ENCODE measurements at regions not wholly inside any gene's neighbourhood (a gene's known extent, or its start where the extent isn't known, plus 50 kb on each side); places are given as distances from the start of the nearest gene placed in this dataset.

GRCh38 chr15:39347453-39347852 lies 233.4 kb upstream of the THBS1 start:
- no peak overlapping the region for H3K27ac ChIP-seq (ENCODE audit: low read depth, low read length)
- H3K36me3 ChIP-seq (ENCODE audit: control insufficient read depth, low read length), result no peaks in the 10 kb centered on the region
- no peaks in the 10 kb centered on the region for H3F3A ChIP-seq (ENCODE audit: control insufficient read depth, insufficient read depth)
- H3K79me2 ChIP-seq (ENCODE audit: control insufficient read depth, low read length), result no peaks in the 10 kb centered on the region
- H3K9me3 ChIP-seq (ENCODE audit: control insufficient read depth, insufficient read depth, low read length), result no peaks in the 10 kb centered on the region
- H4K20me1 ChIP-seq (ENCODE audit: control insufficient read depth, insufficient read depth, low read depth, low read length), result no peaks in the 10 kb centered on the region
- no peak overlapping the region for H3K4me2 ChIP-seq (ENCODE audit: low read length)
- no peak overlapping the region for H3K4me3 ChIP-seq (ENCODE audit: low read length)
- H3K27me3 ChIP-seq (ENCODE audit: control insufficient read depth, low read length), result no peaks in the 10 kb centered on the region
- TF ChIP-seq CTCF (IDR thresholded peaks at IDR 0.05; ENCODE audit: low read depth, low read length, poor library complexity, severe bottlenecking), result no peak
- TF ChIP-seq EZH2phosphoT487 (IDR thresholded peaks at IDR 0.05; ENCODE audit: borderline replicate concordance, low read length), result no peak
- H3K9me2 ChIP-seq (replicated peaks; ENCODE audit: control insufficient read depth, low read length), result no peaks in the 10 kb centered on the region
- no peaks in the 10 kb centered on the region for H3K4me1 ChIP-seq (ENCODE audit: control insufficient read depth, low read length)

GRCh38 chr15:39350785-39351184 lies 230.1 kb upstream of the THBS1 start:
- Histone ChIP-seq H3K79me2 (ENCODE audit: control insufficient read depth, low read length) (no peaks in the 10 kb centered on the region), H3K4me1 (ENCODE audit: control insufficient read depth, low read length) (no peaks in the 10 kb centered on the region), H3K27me3 (ENCODE audit: control insufficient read depth, low read length) (no peaks in the 10 kb centered on the region), H3K9me3 (ENCODE audit: control insufficient read depth, insufficient read depth, low read length) (no peaks in the 10 kb centered on the region), H3K9me2 (replicated peaks; ENCODE audit: control insufficient read depth, low read length) (no peaks in the 10 kb centered on the region), H3K4me2 (ENCODE audit: low read length) (no peak overlapping the region), H3F3A (ENCODE audit: control insufficient read depth, insufficient read depth) (no peaks in the 10 kb centered on the region), H3K36me3 (ENCODE audit: control insufficient read depth, low read length) (no peaks in the 10 kb centered on the region), H3K4me3 (ENCODE audit: low read length) (no peak overlapping the region), H4K20me1 (ENCODE audit: control insufficient read depth, insufficient read depth, low read depth, low read length) (no peaks in the 10 kb centered on the region), H3K27ac (ENCODE audit: low read depth, low read length) (no peak overlapping the region)
- TF ChIP-seq CTCF (IDR thresholded peaks at IDR 0.05; ENCODE audit: low read depth, low read length, poor library complexity, severe bottlenecking), result no peak
- TF ChIP-seq EZH2phosphoT487 (IDR thresholded peaks at IDR 0.05; ENCODE audit: borderline replicate concordance, low read length), result no peak

GRCh38 chr15:39354189-39354588 lies 226.7 kb upstream of the THBS1 start:
- H3K4me1 ChIP-seq (ENCODE audit: control insufficient read depth, low read length), result no peaks in the 10 kb centered on the region
- TF ChIP-seq EZH2phosphoT487 (IDR thresholded peaks at IDR 0.05; ENCODE audit: borderline replicate concordance, low read length) (no peak), CTCF (IDR thresholded peaks at IDR 0.05; ENCODE audit: low read depth, low read length, poor library complexity, severe bottlenecking) (no peak)
- H3K9me2 ChIP-seq (replicated peaks; ENCODE audit: control insufficient read depth, low read length), result no peaks in the 10 kb centered on the region
- H3K4me2 ChIP-seq (ENCODE audit: low read length), result no peak overlapping the region
- no peaks in the 10 kb centered on the region for H3K79me2 ChIP-seq (ENCODE audit: control insufficient read depth, low read length)
- H3K27me3 ChIP-seq (ENCODE audit: control insufficient read depth, low read length), result no peaks in the 10 kb centered on the region
- H3K9me3 ChIP-seq (ENCODE audit: control insufficient read depth, insufficient read depth, low read length), result no peaks in the 10 kb centered on the region
- H4K20me1 ChIP-seq (ENCODE audit: control insufficient read depth, insufficient read depth, low read depth, low read length), result no peaks in the 10 kb centered on the region
- H3K27ac ChIP-seq (ENCODE audit: low read depth, low read length), result no peak overlapping the region
- H3K36me3 ChIP-seq (ENCODE audit: control insufficient read depth, low read length), result no peaks in the 10 kb centered on the region
- no peak overlapping the region for H3K4me3 ChIP-seq (ENCODE audit: low read length)
- no peaks in the 10 kb centered on the region for H3F3A ChIP-seq (ENCODE audit: control insufficient read depth, insufficient read depth)
